A549 (cell line): ENCODE measurements at regions not wholly inside any gene's neighbourhood (a gene's known extent, or its start where the extent isn't known, plus 50 kb on each side); places are given as distances from the start of the nearest gene placed in this dataset.

Experiments
- ATAC-seq, 2 experiments: fragments of 200-7000 bp in 1 of 2; fragments of >200 bp in 1 of 2; cut with Nextera tagmentation in 1 of 2; cut with Tn5 transposase in 1 of 2; 3 replicates each; pipeline versions ENCODE4 v1.8.0 to v1.9.1; 2018 to 2020; ENCODE audit warnings: mild to moderate bottlenecking in 1 of 2, moderate library complexity in 1 of 2
- CTCF ChIA-PET: fragments of 300-600 bp; sonication (Branson Sonifier 250); formaldehyde crosslinking; extraction: SDS; loops from one replicate; lab custom pipeline; 2021; ENCODE audit warnings: antibody characterized with exemption, inconsistent platforms; lab: Yijun Ruan, JAX
- POLR2A ChIA-PET: fragments of 350-600 bp; formaldehyde crosslinking; extraction: SDS; loops from one replicate; lab custom pipeline; 2021; ENCODE audit warnings: antibody characterized with exemption, inconsistent platforms; lab: Yijun Ruan, JAX
- DNase-seq, 2 experiments: peaks; one replicate each; pipeline versions ENCODE4 v3.0.0 to v3.0.0-alpha.2; 2011 to 2016; ENCODE audit warnings: low read depth in 1 of 2, low spot score in 1 of 2
- FAIRE-seq: peaks from 2 replicates; lab custom pipeline; 2011; peaks lifted over from hg19 to GRCh38; lab: Jason Lieb, UNC
- H3K27ac ChIP-seq, 2 experiments: fragments of >200 bp; sonication (Bioruptor Twin); formaldehyde crosslinking; 3 replicates each; pipeline ENCODE4 v1.5.1; 2016 to 2017
- H3K4me1 ChIP-seq: fragments of >200 bp; sonication (Bioruptor Twin); formaldehyde crosslinking; 3 replicates; pipeline ENCODE4 v1.6.1; 2016
- H3K4me2 ChIP-seq: fragments of >200 bp; sonication (Bioruptor Twin); formaldehyde crosslinking; 3 replicates; pipeline ENCODE4 v1.6.1; 2016
- H3K4me3 ChIP-seq: fragments of >200 bp; sonication (Bioruptor Twin); formaldehyde crosslinking; 3 replicates; pipeline ENCODE4 v1.5.1; 2016
- H3K9me3 ChIP-seq: fragments of >200 bp; sonication (Bioruptor Twin); formaldehyde crosslinking; 3 replicates; pipeline ENCODE4 v1.6.1; 2016
- EHF ChIP-seq: fragments of 250-450 bp; sonication (Bioruptor Pico); IDR thresholded peaks from 2 replicates; pipeline ENCODE4 v1.5.0; 2020; ENCODE audit warnings: mild to moderate bottlenecking
- EHMT2 ChIP-seq: fragments of 200-600 bp; sonication (generic); IDR thresholded peaks from 2 replicates; pipeline ENCODE4 v1.6.1; 2016; ENCODE audit warnings: antibody characterized with exemption, low read depth, mild to moderate bottlenecking, moderate library complexity
- ESRRA ChIP-seq: fragments of 150-350 bp; IDR thresholded peaks from 2 replicates; pipeline ENCODE4 v1.6.1; 2014; ENCODE audit warnings: mild to moderate bottlenecking, low read length, borderline replicate concordance
- FOSB ChIP-seq: fragments of 250-450 bp; sonication (Bioruptor Pico); IDR thresholded peaks from 2 replicates; pipeline ENCODE4 v1.5.0; 2020; ENCODE audit warnings: mild to moderate bottlenecking, moderate library complexity
- FOSL2 ChIP-seq, 2 experiments: fragments of 450-650 bp in 1 of 2; fragments of >200 bp in 1 of 2; sonication (Bioruptor Twin) in 1 of 2; formaldehyde crosslinking; IDR thresholded peaks; 2 replicates each; pipeline versions ENCODE4 v1.5.0 to v1.6.1; 2016 to 2020; ENCODE audit warnings: mild to moderate bottlenecking in 1 of 2, moderate library complexity in 1 of 2
- FOXS1 ChIP-seq: fragments of 250-450 bp; sonication (Bioruptor Pico); IDR thresholded peaks from 2 replicates; pipeline ENCODE4 v1.5.0; 2020; ENCODE audit warnings: mild to moderate bottlenecking, moderate library complexity
- GATA3 ChIP-seq: IDR thresholded peaks from 2 replicates; pipeline ENCODE4 v1.6.1; 2012; ENCODE audit warnings: borderline replicate concordance
- HDAC2 ChIP-seq: fragments of 200-600 bp; sonication (generic); IDR thresholded peaks from 2 replicates; pipeline ENCODE4 v1.6.1; 2016
- HEYL ChIP-seq: fragments of 250-450 bp; sonication (Bioruptor Pico); IDR thresholded peaks from 2 replicates; pipeline ENCODE4 v1.8.0; 2021; ENCODE audit warnings: mild to moderate bottlenecking, moderate library complexity
- HOXB5 ChIP-seq: fragments of 250-450 bp; sonication (Bioruptor Pico); IDR thresholded peaks from 2 replicates; pipeline ENCODE4 v1.5.0; 2020; ENCODE audit warnings: mild to moderate bottlenecking, moderate library complexity
- JUN ChIP-seq, 2 experiments: fragments of >200 bp; sonication (Bioruptor Twin); formaldehyde crosslinking; IDR thresholded peaks; 2 replicates in 1 of 2; 3 replicates in 1 of 2; pipeline ENCODE4 v1.6.1; 2016 to 2017
- JUNB ChIP-seq: fragments of >200 bp; sonication (Bioruptor Twin); formaldehyde crosslinking; IDR thresholded peaks from 2 replicates; pipeline ENCODE4 v1.6.1; 2016
- KDM5A ChIP-seq: fragments of 200-600 bp; sonication (generic); IDR thresholded peaks from 2 replicates; pipeline ENCODE4 v1.6.1; 2016; ENCODE audit warnings: antibody characterized with exemption, mild to moderate bottlenecking
- MAFK ChIP-seq: fragments of 450-650 bp; IDR thresholded peaks from 2 replicates; pipeline ENCODE4 v1.6.1; 2014; ENCODE audit not compliant: partially characterized antibody
- NFE2L2 ChIP-seq: fragments of 150-350 bp; conservative IDR thresholded peaks from 2 replicates; pipeline ENCODE4 v1.6.1; 2014; ENCODE audit warnings: low read length
- NPAS2 ChIP-seq: fragments of 250-450 bp; sonication (Bioruptor Pico); IDR thresholded peaks from 2 replicates; pipeline ENCODE4 v1.8.0; 2022; ENCODE audit warnings: mild to moderate bottlenecking, moderate library complexity, borderline replicate concordance
- POLR2A ChIP-seq: IDR thresholded peaks from 2 replicates; pipeline ENCODE4 v1.6.1; 2012; ENCODE audit warnings: mild to moderate bottlenecking, low read length
- RARB ChIP-seq: fragments of 250-450 bp; sonication (Bioruptor Pico); IDR thresholded peaks from 2 replicates; pipeline ENCODE4 v1.8.0; 2021; ENCODE audit warnings: mild to moderate bottlenecking, moderate library complexity
- RCOR1 ChIP-seq: fragments of 150-350 bp; IDR thresholded peaks from 2 replicates; pipeline ENCODE4 v1.6.1; 2014; ENCODE audit warnings: antibody characterized with exemption, low read length, low read depth
- SMC3 ChIP-seq: fragments of >200 bp; sonication (Bioruptor Twin); formaldehyde crosslinking; IDR thresholded peaks from 3 replicates; pipeline ENCODE4 v1.6.1; 2018; ENCODE audit warnings: inconsistent platforms
- ZC3H11A ChIP-seq: fragments of 450-650 bp; IDR thresholded peaks from 2 replicates; pipeline ENCODE4 v1.6.1; 2014; ENCODE audit warnings: antibody characterized with exemption, mild to moderate bottlenecking
- ZFP36 ChIP-seq: fragments of 450-650 bp; IDR thresholded peaks from 2 replicates; pipeline ENCODE4 v1.6.1; 2014; ENCODE audit warnings: borderline replicate concordance; ENCODE audit not compliant: partially characterized antibody
- ZNF302 ChIP-seq: fragments of 250-450 bp; sonication (Bioruptor Pico); IDR thresholded peaks from 2 replicates; pipeline ENCODE4 v1.9.0; 2021; ENCODE audit warnings: inconsistent platforms, mild to moderate bottlenecking, moderate library complexity
- WGBS: methylation state at CpG from one replicate; pipeline ENCODE4 v1.1.6; 2017; ENCODE audit errors: missing lambda C conversion rate; 5-methylcytosine and 5-hydroxymethylcytosine counted together
- TF ChIP-seq, protein P1 (sequence below): fragments of 250-450 bp; sonication (Bioruptor Pico); IDR thresholded peaks from 2 replicates; pipeline ENCODE4 v1.5.0; 2020; ENCODE audit warnings: low read depth, mild to moderate bottlenecking, moderate library complexity
- TF ChIP-seq, protein P2 (sequence below): IDR thresholded peaks from 2 replicates; pipeline ENCODE4 v1.6.1; 2012
- TF ChIP-seq, protein P3 (sequence below): fragments of 450-650 bp; IDR thresholded peaks from 2 replicates; pipeline ENCODE4 v1.6.1; 2014; ENCODE audit warnings: antibody characterized with exemption
- TF ChIP-seq, protein P4 (sequence below): fragments of >200 bp; sonication (Bioruptor Twin); formaldehyde crosslinking; IDR thresholded peaks from 3 replicates; pipeline ENCODE4 v1.6.1; 2016
- TF ChIP-seq, protein P5 (sequence below): fragments of >200 bp; sonication (Bioruptor Twin); formaldehyde crosslinking; IDR thresholded peaks from 3 replicates; pipeline ENCODE4 v1.5.1; 2016
- TF ChIP-seq, protein P6 (sequence below): fragments of 250-450 bp; sonication (Bioruptor Pico); IDR thresholded peaks from 2 replicates; pipeline ENCODE4 v1.5.0; 2021; ENCODE audit warnings: mild to moderate bottlenecking, moderate library complexity, borderline replicate concordance
- TF ChIP-seq, protein P7 (sequence below): IDR thresholded peaks from 2 replicates; pipeline ENCODE4 v1.6.1; 2012

DNA sequence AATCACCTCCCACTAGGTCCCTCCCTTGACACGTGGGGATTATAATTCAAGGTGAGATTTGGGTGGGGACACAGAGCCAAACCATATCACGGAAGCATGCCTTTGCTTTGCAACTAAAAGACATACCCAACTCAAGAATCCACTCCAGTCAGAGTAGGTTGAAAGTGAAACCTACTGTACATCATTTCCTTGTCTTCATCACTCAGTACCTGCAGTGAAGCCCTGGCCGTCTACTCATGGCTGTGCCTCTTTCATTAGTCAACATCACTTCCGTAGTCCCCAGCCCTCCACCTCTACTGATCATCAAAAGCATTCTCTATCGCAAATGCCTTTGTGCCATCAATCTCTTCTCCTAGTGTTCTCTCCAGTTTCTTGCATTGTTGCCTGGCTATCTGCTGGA lies 343.1 kb upstream of the ARGLU1 start:
- CTCF ChIA-PET: no interaction called here
- Histone ChIP-seq H3K27ac (no peak overlapping the region), H3K4me1 (no peaks in the 10 kb centered on the region)
- no peak for TF ChIP-seq GATA3
- no peak for TF ChIP-seq SMC3
- TF ChIP-seq, protein P1, sequence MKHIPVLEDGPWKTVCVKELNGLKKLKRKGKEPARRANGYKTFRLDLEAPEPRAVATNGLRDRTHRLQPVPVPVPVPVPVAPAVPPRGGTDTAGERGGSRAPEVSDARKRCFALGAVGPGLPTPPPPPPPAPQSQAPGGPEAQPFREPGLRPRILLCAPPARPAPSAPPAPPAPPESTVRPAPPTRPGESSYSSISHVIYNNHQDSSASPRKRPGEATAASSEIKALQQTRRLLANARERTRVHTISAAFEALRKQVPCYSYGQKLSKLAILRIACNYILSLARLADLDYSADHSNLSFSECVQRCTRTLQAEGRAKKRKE (CRISPR knock-in tag): no peak
- TF ChIP-seq, protein P2, sequence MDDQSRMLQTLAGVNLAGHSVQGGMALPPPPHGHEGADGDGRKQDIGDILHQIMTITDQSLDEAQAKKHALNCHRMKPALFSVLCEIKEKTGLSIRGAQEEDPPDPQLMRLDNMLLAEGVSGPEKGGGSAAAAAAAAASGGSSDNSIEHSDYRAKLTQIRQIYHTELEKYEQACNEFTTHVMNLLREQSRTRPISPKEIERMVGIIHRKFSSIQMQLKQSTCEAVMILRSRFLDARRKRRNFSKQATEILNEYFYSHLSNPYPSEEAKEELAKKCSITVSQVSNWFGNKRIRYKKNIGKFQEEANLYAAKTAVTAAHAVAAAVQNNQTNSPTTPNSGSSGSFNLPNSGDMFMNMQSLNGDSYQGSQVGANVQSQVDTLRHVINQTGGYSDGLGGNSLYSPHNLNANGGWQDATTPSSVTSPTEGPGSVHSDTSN: no peak
- no peak for TF ChIP-seq JUNB
- no peak for TF ChIP-seq MAFK
- no peak for TF ChIP-seq HOXB5 (CRISPR knock-in tag)
- no peak for TF ChIP-seq ZNF302 (CRISPR knock-in tag)
- no peak for TF ChIP-seq JUN (IDR thresholded peaks at IDR 0.05)
- TF ChIP-seq ZFP36: no peak
- TF ChIP-seq, protein P3, sequence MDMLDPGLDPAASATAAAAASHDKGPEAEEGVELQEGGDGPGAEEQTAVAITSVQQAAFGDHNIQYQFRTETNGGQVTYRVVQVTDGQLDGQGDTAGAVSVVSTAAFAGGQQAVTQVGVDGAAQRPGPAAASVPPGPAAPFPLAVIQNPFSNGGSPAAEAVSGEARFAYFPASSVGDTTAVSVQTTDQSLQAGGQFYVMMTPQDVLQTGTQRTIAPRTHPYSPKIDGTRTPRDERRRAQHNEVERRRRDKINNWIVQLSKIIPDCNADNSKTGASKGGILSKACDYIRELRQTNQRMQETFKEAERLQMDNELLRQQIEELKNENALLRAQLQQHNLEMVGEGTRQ: no peak
- no peak for TF ChIP-seq NFE2L2
- TF ChIP-seq ESRRA: no peak
- TF ChIP-seq POLR2A: no peak
- TF ChIP-seq, all 56 proteins: peak for 0
- 1% methylated on average over 5 of the region's 5 CpGs for WGBS
- POLR2A ChIA-PET: no interaction called here
- ATAC-seq: no peak
- Histone ChIP-seq H3K9me3 (no peaks in the 10 kb centered on the region), H3K4me3 (no peak overlapping the region), H3K4me2 (no peak overlapping the region)
- FAIRE-seq: no peak
- no peak for DNase-seq

DNA sequence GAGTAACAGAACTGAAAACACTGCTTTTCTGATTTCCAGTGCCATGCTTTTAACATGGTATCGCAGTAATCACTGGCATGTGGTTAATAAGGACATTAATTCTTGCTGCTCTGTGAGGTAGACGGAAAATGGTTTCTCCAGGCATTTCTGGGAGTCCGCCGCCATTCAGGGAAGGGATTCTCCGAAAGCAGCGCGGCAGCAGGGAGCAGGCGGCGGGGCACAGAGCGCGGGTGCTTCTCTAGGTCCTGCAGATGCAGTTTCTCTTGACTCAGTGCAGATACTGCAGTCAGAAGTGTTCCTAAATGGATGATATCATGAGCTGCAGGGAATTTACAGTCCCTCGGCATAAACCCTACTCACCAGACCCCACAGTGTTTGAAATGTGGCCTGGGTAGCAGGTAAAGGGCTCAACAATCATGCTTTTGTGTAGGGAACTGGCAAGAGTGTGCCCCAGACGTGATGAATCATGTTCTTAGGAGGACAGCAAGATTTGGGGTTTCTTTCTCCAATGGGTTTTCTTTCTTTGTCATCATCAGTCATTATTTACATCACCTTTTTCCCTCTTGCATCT lies 338.6 kb upstream of the ARGLU1 start:
- no peaks in the 10 kb centered on the region for H3K4me1 ChIP-seq
- 50% methylated on average over 13 of the region's 13 CpGs for WGBS
- FAIRE-seq (no peak), ATAC-seq (no peak), DNase-seq (no peak)
- TF ChIP-seq FOSL2 (IDR thresholded peaks at IDR 0.05): no peak
- no peak for TF ChIP-seq FOSL2 (CRISPR knock-in tag; IDR thresholded peaks at IDR 0.05)
- no peak for TF ChIP-seq ZC3H11A
- TF ChIP-seq, protein P4, sequence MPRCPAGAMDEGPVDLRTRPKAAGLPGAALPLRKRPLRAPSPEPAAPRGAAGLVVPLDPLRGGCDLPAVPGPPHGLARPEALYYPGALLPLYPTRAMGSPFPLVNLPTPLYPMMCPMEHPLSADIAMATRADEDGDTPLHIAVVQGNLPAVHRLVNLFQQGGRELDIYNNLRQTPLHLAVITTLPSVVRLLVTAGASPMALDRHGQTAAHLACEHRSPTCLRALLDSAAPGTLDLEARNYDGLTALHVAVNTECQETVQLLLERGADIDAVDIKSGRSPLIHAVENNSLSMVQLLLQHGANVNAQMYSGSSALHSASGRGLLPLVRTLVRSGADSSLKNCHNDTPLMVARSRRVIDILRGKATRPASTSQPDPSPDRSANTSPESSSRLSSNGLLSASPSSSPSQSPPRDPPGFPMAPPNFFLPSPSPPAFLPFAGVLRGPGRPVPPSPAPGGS: no peak
- TF ChIP-seq HDAC2: no peak
- TF ChIP-seq, protein P5, sequence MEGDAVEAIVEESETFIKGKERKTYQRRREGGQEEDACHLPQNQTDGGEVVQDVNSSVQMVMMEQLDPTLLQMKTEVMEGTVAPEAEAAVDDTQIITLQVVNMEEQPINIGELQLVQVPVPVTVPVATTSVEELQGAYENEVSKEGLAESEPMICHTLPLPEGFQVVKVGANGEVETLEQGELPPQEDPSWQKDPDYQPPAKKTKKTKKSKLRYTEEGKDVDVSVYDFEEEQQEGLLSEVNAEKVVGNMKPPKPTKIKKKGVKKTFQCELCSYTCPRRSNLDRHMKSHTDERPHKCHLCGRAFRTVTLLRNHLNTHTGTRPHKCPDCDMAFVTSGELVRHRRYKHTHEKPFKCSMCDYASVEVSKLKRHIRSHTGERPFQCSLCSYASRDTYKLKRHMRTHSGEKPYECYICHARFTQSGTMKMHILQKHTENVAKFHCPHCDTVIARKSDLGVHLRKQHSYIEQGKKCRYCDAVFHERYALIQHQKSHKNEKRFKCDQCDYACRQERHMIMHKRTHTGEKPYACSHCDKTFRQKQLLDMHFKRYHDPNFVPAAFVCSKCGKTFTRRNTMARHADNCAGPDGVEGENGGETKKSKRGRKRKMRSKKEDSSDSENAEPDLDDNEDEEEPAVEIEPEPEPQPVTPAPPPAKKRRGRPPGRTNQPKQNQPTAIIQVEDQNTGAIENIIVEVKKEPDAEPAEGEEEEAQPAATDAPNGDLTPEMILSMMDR: no peak
- TF ChIP-seq, protein P6, sequence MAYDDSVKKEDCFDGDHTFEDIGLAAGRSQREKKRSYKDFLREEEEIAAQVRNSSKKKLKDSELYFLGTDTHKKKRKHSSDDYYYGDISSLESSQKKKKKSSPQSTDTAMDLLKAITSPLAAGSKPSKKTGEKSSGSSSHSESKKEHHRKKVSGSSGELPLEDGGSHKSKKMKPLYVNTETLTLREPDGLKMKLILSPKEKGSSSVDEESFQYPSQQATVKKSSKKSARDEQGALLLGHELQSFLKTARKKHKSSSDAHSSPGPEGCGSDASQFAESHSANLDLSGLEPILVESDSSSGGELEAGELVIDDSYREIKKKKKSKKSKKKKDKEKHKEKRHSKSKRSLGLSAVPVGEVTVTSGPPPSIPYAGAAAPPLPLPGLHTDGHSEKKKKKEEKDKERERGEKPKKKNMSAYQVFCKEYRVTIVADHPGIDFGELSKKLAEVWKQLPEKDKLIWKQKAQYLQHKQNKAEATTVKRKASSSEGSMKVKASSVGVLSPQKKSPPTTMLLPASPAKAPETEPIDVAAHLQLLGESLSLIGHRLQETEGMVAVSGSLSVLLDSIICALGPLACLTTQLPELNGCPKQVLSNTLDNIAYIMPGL (CRISPR knock-in tag): no peak
- no peak for TF ChIP-seq HEYL (CRISPR knock-in tag)
- TF ChIP-seq EHMT2: no peak
- no peak for TF ChIP-seq FOXS1 (CRISPR knock-in tag)
- no peak for TF ChIP-seq RCOR1
- no peak for TF ChIP-seq FOSB (CRISPR knock-in tag)
- no peak for TF ChIP-seq NPAS2
- TF ChIP-seq, protein P7, sequence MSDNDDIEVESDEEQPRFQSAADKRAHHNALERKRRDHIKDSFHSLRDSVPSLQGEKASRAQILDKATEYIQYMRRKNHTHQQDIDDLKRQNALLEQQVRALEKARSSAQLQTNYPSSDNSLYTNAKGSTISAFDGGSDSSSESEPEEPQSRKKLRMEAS: no peak
- TF ChIP-seq EHF (CRISPR knock-in tag): no peak
- no peak for TF ChIP-seq RARB (CRISPR knock-in tag)
- TF ChIP-seq ZNF302 (CRISPR knock-in tag): no peak
- TF ChIP-seq GATA3: no peak
- TF ChIP-seq KDM5A: no peak
- TF ChIP-seq ESRRA: no peak
- no peak for TF ChIP-seq JUNB
- H3K27ac ChIP-seq: no peak overlapping the region
- ChIA-PET CTCF (no interaction called here), POLR2A (no interaction called here)
- H3K4me3 ChIP-seq: no peak overlapping the region
- no peaks in the 10 kb centered on the region for H3K9me3 ChIP-seq
- H3K4me2 ChIP-seq: no peak overlapping the region
